Prostate gland (tissue), 2 donors: ENCODE measurements at regions not wholly inside any gene's neighbourhood (a gene's known extent, or its start where the extent isn't known, plus 50 kb on each side); places are given as distances from the start of the nearest gene placed in this dataset.

Experiments
- POLR2A ChIP-seq: fragments of 450-650 bp; IDR thresholded peaks from one replicate; pipeline ENCODE4 v1.6.1; 2016; ENCODE audit warnings: antibody characterized with exemption, mild to moderate bottlenecking
- POLR2AphosphoS5 ChIP-seq: sonication (generic); formaldehyde crosslinking; IDR thresholded peaks from one replicate; pipeline ENCODE4 v1.6.1; 2017; ENCODE audit warnings: antibody characterized with exemption
- TF ChIP-seq, protein P1 (sequence below), 4 experiments: fragments of 200-600 bp in 2 of 4; fragments of 450-650 bp in 2 of 4; sonication (generic) in 2 of 4; IDR thresholded peaks; 1 replicate in 3 of 4; 2 replicates in 1 of 4; pipeline ENCODE4 v1.5.1; 2016 to 2019; ENCODE audit warnings: antibody characterized with exemption in 4 of 4, mild to moderate bottlenecking in 2 of 4, moderate library complexity in 2 of 4

DNA sequence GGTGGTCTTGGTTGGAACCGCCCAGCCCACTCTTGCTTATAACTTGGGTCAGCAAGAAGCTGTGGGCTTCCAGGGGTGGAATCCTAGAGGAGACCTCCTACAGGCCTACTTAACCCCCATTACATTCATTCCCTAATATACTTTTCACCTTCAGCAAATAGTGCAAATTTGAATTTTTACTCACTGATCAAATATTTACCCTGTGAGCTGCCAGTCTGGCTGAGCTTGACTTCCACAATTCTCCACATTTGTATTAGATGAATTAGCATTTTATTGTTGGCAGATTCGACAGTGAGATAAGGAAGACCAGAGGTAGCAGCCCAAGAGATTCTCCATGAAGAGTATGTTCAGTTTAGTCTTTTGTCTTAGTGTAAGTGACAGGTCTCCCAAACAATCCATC is 199.6 kb downstream of the BCOR start:
- TF ChIP-seq POLR2A (no peak), POLR2AphosphoS5 (no peak)
- TF ChIP-seq, protein P1, sequence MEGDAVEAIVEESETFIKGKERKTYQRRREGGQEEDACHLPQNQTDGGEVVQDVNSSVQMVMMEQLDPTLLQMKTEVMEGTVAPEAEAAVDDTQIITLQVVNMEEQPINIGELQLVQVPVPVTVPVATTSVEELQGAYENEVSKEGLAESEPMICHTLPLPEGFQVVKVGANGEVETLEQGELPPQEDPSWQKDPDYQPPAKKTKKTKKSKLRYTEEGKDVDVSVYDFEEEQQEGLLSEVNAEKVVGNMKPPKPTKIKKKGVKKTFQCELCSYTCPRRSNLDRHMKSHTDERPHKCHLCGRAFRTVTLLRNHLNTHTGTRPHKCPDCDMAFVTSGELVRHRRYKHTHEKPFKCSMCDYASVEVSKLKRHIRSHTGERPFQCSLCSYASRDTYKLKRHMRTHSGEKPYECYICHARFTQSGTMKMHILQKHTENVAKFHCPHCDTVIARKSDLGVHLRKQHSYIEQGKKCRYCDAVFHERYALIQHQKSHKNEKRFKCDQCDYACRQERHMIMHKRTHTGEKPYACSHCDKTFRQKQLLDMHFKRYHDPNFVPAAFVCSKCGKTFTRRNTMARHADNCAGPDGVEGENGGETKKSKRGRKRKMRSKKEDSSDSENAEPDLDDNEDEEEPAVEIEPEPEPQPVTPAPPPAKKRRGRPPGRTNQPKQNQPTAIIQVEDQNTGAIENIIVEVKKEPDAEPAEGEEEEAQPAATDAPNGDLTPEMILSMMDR (IDR thresholded peaks at IDR 0.05) = no peak
